Vagina (tissue), 2 donors: ENCODE measurements at regions not wholly inside any gene's neighbourhood (a gene's known extent, or its start where the extent isn't known, plus 50 kb on each side); places are given as distances from the start of the nearest gene placed in this dataset.

Source experiments
- DNase-seq, 2 donors: peaks; one replicate each; pipeline ENCODE4 v3.0.0-alpha.2; 2017; ENCODE audit errors: extremely low spot score in 2 of 2
- H3K27ac ChIP-seq: fragments of 200-600 bp; sonication (generic); one replicate; pipeline ENCODE4 v1.5.1; 2019
- H3K27me3 ChIP-seq: fragments of 200-600 bp; sonication (generic); one replicate; pipeline ENCODE4 v1.5.1; 2019
- H3K36me3 ChIP-seq, 2 donors: fragments of 200-600 bp; sonication (generic); one replicate each; pipeline ENCODE4 v1.5.1; 2017 to 2019
- H3K4me1 ChIP-seq: fragments of 200-600 bp; sonication (generic); one replicate; pipeline ENCODE4 v1.5.1; 2019
- H3K4me3 ChIP-seq, 2 donors: fragments of 200-600 bp; sonication (generic); 1 replicate in 1 of 2; 2 replicates in 1 of 2; pipeline ENCODE4 v1.5.1; 2016 to 2019
- H3K9me3 ChIP-seq: fragments of 200-600 bp; sonication (generic); one replicate; pipeline ENCODE4 v1.5.1; 2019
- POLR2A ChIP-seq, 2 donors: fragments of 450-650 bp; IDR thresholded peaks; one replicate each; pipeline ENCODE4 v1.6.1; 2017; ENCODE audit warnings: antibody characterized with exemption in 2 of 2, mild to moderate bottlenecking in 2 of 2, moderate library complexity in 2 of 2
- POLR2AphosphoS5 ChIP-seq, 2 donors: sonication (generic); formaldehyde crosslinking; IDR thresholded peaks; one replicate each; pipeline ENCODE4 v1.9.0; 2017; ENCODE audit warnings: antibody characterized with exemption in 2 of 2, mild to moderate bottlenecking in 2 of 2, low read depth in 1 of 2; ENCODE audit not compliant: insufficient read depth in 1 of 2
- intact Hi-C: fragments of 100-400 bp; cut with DNase I; formaldehyde crosslinking; loops from one replicate; pipeline ENCODE4 v1.15.1; 2023
- TF ChIP-seq, protein P1 (sequence below), 3 experiments: fragments of 450-650 bp in 2 of 3; fragments of 200-600 bp in 1 of 3; sonication (generic) in 1 of 3; IDR thresholded peaks; one replicate each; pipeline ENCODE4 v1.5.1; 2017 to 2019; ENCODE audit warnings: antibody characterized with exemption in 3 of 3, mild to moderate bottlenecking in 2 of 3, moderate library complexity in 2 of 3

DNA sequence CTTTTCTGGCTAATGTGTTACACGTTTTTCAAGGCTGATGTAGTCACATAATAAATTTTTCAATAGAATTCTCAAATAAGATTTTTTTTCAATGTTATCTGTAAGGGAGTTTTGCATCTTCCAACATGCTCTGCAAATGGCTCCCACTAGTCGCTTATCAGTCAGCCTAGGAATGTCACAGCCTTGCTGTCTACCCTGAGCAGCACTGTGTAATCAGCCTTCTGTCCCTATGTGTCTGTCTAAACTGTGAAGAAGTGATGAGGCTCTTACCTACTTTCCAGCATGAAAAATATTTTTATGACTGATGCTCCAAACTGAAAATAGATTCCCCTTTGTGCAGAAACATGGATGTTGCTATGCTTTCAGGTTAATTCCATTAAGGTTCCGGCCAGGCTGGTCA lies 75.1 kb upstream of the FAM216B start:
- H3K4me3 ChIP-seq, result no peak overlapping the region
- intact Hi-C loops, result no loop called here
- H3K36me3 ChIP-seq, result no peaks in the 10 kb centered on the region
- no peaks in the 10 kb centered on the region for H3K4me1 ChIP-seq
- no peaks in the 10 kb centered on the region for H3K27me3 ChIP-seq
- no peak for TF ChIP-seq POLR2A (IDR thresholded peaks at IDR 0.05)
- TF ChIP-seq, protein P1, sequence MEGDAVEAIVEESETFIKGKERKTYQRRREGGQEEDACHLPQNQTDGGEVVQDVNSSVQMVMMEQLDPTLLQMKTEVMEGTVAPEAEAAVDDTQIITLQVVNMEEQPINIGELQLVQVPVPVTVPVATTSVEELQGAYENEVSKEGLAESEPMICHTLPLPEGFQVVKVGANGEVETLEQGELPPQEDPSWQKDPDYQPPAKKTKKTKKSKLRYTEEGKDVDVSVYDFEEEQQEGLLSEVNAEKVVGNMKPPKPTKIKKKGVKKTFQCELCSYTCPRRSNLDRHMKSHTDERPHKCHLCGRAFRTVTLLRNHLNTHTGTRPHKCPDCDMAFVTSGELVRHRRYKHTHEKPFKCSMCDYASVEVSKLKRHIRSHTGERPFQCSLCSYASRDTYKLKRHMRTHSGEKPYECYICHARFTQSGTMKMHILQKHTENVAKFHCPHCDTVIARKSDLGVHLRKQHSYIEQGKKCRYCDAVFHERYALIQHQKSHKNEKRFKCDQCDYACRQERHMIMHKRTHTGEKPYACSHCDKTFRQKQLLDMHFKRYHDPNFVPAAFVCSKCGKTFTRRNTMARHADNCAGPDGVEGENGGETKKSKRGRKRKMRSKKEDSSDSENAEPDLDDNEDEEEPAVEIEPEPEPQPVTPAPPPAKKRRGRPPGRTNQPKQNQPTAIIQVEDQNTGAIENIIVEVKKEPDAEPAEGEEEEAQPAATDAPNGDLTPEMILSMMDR (IDR thresholded peaks at IDR 0.05), result no peak
- no peaks in the 10 kb centered on the region for H3K9me3 ChIP-seq
- H3K27ac ChIP-seq, result no peak overlapping the region
- DNase-seq, result no peak

DNA sequence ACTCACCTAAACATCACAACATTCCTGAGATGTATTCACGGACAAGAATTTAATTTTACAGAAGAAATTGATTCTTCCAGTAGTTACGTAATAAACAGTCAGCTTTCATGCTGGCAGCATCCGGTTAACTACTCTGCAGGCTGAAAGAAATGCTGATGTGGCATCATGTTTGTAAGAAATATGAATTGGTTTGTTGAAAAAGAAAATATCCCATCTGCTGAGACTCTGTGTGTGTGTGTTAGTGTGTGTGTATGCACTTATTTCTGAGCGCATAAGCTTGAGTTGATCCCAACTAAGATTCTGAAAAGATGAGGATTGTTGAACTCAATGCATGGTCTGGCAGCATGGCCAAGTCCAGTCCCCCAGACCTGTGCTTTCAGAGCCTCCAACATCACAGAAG lies 74.3 kb upstream of the FAM216B start:
- Histone ChIP-seq H3K36me3 (no peaks in the 10 kb centered on the region), H3K27ac (no peak overlapping the region), H3K4me3 (no peak overlapping the region), H3K9me3 (no peaks in the 10 kb centered on the region), H3K27me3 (no peaks in the 10 kb centered on the region), H3K4me1 (no peaks in the 10 kb centered on the region)
- DNase-seq, result no peak
- intact Hi-C loops, result no loop called here
- TF ChIP-seq POLR2AphosphoS5 (IDR thresholded peaks at IDR 0.05; ENCODE audit: insufficient read depth in 1 of 2, low read depth in 1 of 2) (no peak), POLR2A (IDR thresholded peaks at IDR 0.05) (no peak)
- TF ChIP-seq, protein P1 (IDR thresholded peaks at IDR 0.05), result no peak

DNA sequence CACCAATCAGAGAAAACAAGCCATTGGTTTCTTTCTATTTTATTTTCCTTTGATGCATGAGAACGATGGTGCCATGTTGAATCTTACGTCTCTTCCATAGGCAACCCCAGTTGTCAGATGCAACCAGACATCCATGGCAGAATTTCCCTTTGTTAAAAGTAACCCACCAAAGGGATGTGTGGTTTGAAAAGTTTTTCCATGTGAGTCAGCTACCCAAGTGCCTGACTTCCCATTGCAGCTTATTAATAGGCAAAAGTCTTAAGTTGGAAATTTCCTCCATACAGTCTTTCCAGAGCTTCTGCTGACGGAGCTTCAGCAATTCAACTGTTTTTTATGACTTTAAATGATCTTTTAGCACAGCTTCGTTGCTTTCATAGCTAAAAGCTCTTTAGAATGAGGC lies 73.8 kb upstream of the FAM216B start:
- no peak overlapping the region for H3K27ac ChIP-seq
- no peaks in the 10 kb centered on the region for H3K36me3 ChIP-seq
- no peak overlapping the region for H3K4me3 ChIP-seq
- no peaks in the 10 kb centered on the region for H3K4me1 ChIP-seq
- DNase-seq, result no peak
- intact Hi-C loops, result no loop called here
- no peak for TF ChIP-seq POLR2AphosphoS5 (IDR thresholded peaks at IDR 0.05; ENCODE audit: insufficient read depth in 1 of 2, low read depth in 1 of 2)
- no peak for TF ChIP-seq POLR2A (IDR thresholded peaks at IDR 0.05)
- TF ChIP-seq, protein P1 (IDR thresholded peaks at IDR 0.05), result no peak
- H3K27me3 ChIP-seq, result no peaks in the 10 kb centered on the region
- H3K9me3 ChIP-seq, result no peaks in the 10 kb centered on the region

DNA sequence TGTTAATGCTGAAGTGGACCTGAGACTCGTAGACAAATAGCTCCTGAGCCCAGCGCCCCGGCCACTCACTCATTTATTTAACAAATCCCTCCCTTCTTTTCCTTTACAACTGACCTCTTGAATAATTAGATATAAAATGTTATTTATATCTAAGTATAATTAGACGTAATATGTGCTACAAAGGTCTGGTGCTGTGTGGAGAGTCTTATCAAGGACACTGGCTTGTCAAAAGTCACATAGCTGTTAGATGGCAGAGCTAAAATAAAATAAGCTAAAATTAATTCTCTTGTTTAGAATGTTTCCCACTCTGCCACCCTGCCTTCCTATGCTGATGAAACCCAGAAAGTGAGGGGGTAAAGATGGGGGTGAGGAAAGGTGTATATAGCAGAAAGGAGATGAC lies 73.0 kb upstream of the FAM216B start:
- intact Hi-C loops, result no loop called here
- Histone ChIP-seq H3K4me3 (no peak overlapping the region), H3K4me1 (no peaks in the 10 kb centered on the region), H3K27ac (no peak overlapping the region), H3K9me3 (no peaks in the 10 kb centered on the region), H3K36me3 (no peaks in the 10 kb centered on the region), H3K27me3 (no peaks in the 10 kb centered on the region)
- no peak for DNase-seq
- no peak for TF ChIP-seq POLR2A (IDR thresholded peaks at IDR 0.05)
- TF ChIP-seq POLR2AphosphoS5 (IDR thresholded peaks at IDR 0.05; ENCODE audit: insufficient read depth in 1 of 2, low read depth in 1 of 2), result no peak
- TF ChIP-seq, protein P1 (IDR thresholded peaks at IDR 0.05), result no peak

DNA sequence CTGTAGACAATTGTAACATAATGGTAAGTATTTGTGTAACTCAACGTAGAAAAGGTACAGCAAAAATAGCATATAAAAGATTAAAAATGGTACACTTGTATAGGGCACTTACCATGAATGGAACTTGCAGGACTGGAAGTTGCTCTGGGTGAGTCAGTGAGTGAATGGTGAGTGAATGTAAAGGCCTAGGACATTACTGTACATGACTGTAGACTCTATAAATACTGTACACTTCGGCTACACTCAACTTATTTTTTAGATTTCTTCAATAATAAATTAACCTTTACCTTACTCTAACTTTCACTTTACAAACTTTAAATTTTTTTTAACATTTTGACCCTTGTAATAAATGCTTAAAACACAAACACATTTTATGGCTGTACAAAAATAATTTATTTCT lies 72.1 kb upstream of the FAM216B start:
- intact Hi-C loops, result no loop called here
- Histone ChIP-seq H3K36me3 (no peaks in the 10 kb centered on the region), H3K27me3 (no peaks in the 10 kb centered on the region), H3K4me1 (no peaks in the 10 kb centered on the region), H3K9me3 (no peaks in the 10 kb centered on the region), H3K27ac (no peak overlapping the region), H3K4me3 (no peak overlapping the region)
- DNase-seq, result no peak
- TF ChIP-seq, protein P1 (IDR thresholded peaks at IDR 0.05), result no peak
- no peak for TF ChIP-seq POLR2AphosphoS5 (IDR thresholded peaks at IDR 0.05; ENCODE audit: insufficient read depth in 1 of 2, low read depth in 1 of 2)
- no peak for TF ChIP-seq POLR2A (IDR thresholded peaks at IDR 0.05)
